ENCODE measurements at regions not wholly inside any gene's neighbourhood (a gene's known extent, or its start where the extent isn't known, plus 50 kb on each side); places are given as distances from the start of the nearest gene placed in this dataset.

DNA sequence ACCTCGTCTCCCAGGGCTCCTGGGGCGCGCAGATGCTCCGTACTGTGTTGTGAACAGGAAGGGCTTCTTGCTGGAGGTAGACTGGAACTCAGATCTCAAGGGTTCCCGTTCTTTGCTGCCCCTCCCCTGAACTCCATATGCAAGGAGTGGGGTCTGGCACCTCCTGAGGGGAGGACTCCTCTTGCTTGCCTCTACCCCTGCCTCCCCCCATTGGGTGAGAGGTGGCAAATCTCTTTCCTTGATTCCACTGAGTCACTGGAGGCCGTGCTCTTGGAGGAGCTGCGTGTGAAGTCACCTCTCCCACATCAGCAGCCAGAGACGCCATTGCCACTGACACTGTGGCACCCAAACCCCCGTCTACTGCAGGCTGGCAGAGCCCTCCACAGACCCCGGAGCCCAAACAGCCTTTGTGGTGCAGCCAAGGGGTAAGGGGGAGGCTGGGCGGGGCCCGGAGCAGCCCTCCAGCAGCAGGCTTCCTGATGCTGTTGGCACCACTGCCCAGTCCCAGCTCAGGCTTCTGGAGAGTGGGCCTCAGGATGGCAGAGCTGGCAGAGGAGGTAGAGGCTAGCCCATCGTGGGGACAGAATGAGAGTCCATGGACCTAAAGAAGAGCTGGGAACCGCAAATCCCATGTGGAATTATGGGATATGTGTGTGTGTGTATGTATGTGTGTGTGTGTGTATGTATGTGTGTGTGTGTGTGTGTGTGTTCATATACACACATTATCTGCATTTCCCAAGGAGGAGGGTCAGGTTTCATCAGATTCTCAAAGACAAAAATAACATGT, 104.9 kb upstream of the RUNX3 start:
- Histone ChIP-seq H3K27ac (no peak overlapping the region), H3K4me3 (no peak overlapping the region), H3K4me1 (replicated peaks; ENCODE audit: insufficient read depth) (no peaks in the 10 kb centered on the region), H3K27me3 (ENCODE audit: insufficient read depth, low read depth) (peaks cover 4% of the 10 kb centered on the region; the same call in 1 of the 2 replicates), H3K4me2 (no peak overlapping the region), H3F3A (ENCODE audit: insufficient read depth, low read depth) (no peaks in the 10 kb centered on the region), H3K9me3 (ENCODE audit: insufficient read depth, low read depth) (no peaks in the 10 kb centered on the region), H3K36me3 (ENCODE audit: low read depth) (no peaks in the 10 kb centered on the region), H2AFZ (no peak overlapping the region), H3K79me2 (ENCODE audit: low read depth) (no peaks in the 10 kb centered on the region), H4K20me1 (ENCODE audit: insufficient read depth) (no peaks in the 10 kb centered on the region), H3K9me2 (ENCODE audit: insufficient read depth) (no peaks in the 10 kb centered on the region)
- ChIA-PET CTCF (no interaction called here), POLR2A (ENCODE audit: unreplicated experiment) (no interaction called here)
- no TSS peak for BruUV-seq (replicated peaks)
- intact Hi-C loops (cut with micrococcal nuclease; ENCODE audit: unreplicated experiment): no loop called here
- no peak for DNase-seq
- no peak for TF ChIP-seq EZH2 (IDR thresholded peaks at IDR 0.05; ENCODE audit: low read depth)
- TF ChIP-seq, protein P1, sequence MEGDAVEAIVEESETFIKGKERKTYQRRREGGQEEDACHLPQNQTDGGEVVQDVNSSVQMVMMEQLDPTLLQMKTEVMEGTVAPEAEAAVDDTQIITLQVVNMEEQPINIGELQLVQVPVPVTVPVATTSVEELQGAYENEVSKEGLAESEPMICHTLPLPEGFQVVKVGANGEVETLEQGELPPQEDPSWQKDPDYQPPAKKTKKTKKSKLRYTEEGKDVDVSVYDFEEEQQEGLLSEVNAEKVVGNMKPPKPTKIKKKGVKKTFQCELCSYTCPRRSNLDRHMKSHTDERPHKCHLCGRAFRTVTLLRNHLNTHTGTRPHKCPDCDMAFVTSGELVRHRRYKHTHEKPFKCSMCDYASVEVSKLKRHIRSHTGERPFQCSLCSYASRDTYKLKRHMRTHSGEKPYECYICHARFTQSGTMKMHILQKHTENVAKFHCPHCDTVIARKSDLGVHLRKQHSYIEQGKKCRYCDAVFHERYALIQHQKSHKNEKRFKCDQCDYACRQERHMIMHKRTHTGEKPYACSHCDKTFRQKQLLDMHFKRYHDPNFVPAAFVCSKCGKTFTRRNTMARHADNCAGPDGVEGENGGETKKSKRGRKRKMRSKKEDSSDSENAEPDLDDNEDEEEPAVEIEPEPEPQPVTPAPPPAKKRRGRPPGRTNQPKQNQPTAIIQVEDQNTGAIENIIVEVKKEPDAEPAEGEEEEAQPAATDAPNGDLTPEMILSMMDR (conservative IDR thresholded peaks at IDR 0.05): no peak

DNA sequence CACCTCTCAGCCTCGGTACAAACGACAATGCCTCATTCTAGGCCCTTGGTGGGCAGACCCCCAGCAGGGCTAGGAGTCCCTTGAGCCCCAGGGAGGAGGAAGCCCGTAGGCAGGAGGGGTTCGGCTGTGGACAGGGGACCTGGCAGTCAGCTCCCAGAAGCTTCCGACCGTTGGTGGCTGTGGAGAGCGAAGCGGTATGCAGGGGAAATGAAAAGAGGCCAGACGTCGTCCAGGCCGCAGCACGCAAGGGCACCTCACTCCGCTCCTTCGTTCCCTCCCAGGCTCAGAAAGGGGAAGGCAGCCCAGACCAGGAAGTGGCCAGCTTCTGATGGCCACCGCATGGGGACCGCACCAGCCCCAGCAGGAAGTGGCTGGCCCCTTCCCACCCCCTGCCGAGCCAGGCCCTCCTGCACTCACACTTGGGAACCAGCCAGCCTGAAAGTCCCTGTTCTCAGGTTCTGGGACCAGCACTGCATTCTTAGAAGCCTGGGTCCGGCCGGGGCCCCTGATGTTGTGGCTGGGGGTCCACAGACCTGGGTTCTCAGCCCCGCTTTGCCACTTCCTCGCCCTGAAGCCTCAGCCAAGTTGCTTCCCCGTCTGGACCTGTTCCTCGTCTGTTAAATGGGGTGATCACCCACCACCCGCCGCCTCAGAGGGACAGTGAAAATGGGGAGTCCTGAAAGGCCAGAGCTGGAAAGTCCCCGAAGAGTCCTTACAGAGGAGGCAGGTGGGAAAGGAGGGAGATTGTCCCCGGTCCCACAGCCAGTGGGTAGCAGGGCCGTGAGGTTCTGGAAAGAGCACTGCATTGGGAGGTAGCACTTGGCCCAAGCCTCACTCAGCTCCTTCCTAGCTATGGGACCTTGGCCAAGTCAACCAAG, 104.0 kb upstream of the RUNX3 start:
- CTCF ChIA-PET: no interaction called here
- no peaks in the 10 kb centered on the region for H3F3A ChIP-seq (ENCODE audit: insufficient read depth, low read depth)
- intact Hi-C loops (cut with micrococcal nuclease; ENCODE audit: unreplicated experiment): no loop called here

DNA sequence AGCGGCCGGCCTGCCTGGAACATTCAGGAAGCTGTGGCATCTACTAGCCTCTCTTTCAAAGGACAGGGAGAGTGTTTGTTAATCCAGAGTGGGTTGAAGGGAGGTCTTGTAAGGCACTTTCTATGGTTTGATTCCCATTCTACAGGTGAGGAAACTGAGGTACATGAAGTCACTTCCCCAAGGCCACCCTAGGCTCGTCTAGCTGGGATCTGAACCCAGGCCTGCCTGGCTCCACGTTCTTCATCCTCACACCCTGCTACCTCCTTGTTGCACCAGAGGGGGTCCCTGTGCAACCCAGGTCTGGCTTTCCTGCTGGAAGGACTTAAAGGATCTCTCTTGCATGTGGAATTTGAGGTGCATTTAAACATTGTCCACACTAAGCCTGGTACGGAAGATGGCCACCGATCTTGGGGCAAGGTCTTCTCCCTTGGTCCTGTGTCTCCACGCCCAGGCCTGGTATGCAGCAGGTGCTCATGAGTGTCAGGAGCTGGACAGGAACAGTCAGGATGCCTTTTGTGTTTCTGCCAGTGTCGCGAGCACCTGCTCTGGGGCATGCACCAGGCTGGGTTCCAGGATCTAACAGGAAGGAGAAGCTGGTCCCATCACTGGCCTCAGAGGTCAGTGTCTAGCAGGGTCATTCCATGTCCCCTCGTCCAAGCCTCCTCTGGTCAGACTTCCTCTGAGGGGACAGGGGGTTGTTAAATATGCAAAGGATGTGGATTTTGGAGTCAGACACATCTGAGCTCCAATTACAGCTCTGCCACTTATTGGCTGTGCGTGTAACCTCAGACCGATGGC, 103.2 kb upstream of the RUNX3 start:
- TF ChIP-seq, protein P1 (conservative IDR thresholded peaks at IDR 0.05): no peak
- no peak for TF ChIP-seq EZH2 (IDR thresholded peaks at IDR 0.05; ENCODE audit: low read depth)
- Histone ChIP-seq H3K79me2 (ENCODE audit: low read depth) (no peaks in the 10 kb centered on the region), H2AFZ (no peak overlapping the region), H3K4me1 (replicated peaks; ENCODE audit: insufficient read depth) (no peaks in the 10 kb centered on the region), H3K27ac (no peak overlapping the region), H4K20me1 (ENCODE audit: insufficient read depth) (no peaks in the 10 kb centered on the region), H3K4me2 (no peak overlapping the region), H3K27me3 (ENCODE audit: insufficient read depth, low read depth) (no peaks in the 10 kb centered on the region), H3K9me3 (ENCODE audit: insufficient read depth, low read depth) (no peaks in the 10 kb centered on the region), H3K36me3 (ENCODE audit: low read depth) (no peaks in the 10 kb centered on the region), H3K4me3 (no peak overlapping the region), H3F3A (ENCODE audit: insufficient read depth, low read depth) (no peaks in the 10 kb centered on the region), H3K9me2 (ENCODE audit: insufficient read depth) (no peaks in the 10 kb centered on the region)
- POLR2A ChIA-PET (ENCODE audit: unreplicated experiment): no interaction called here
- DNase-seq: no peak
- intact Hi-C loops (cut with micrococcal nuclease; ENCODE audit: unreplicated experiment): no loop called here
- CTCF ChIA-PET: no interaction called here
- no TSS peak for BruUV-seq (replicated peaks)

More for the DNA sequence above, 104.0 kb upstream of the RUNX3 start:
- POLR2A ChIA-PET (ENCODE audit: unreplicated experiment): no interaction called here
- TF ChIP-seq EZH2 (IDR thresholded peaks at IDR 0.05; ENCODE audit: low read depth): no peak
- TF ChIP-seq, protein P1 (conservative IDR thresholded peaks at IDR 0.05): no peak
- no peak for DNase-seq
- Histone ChIP-seq H3K27me3 (ENCODE audit: insufficient read depth, low read depth) (no peaks in the 10 kb centered on the region), H4K20me1 (ENCODE audit: insufficient read depth) (no peaks in the 10 kb centered on the region), H3K9me3 (ENCODE audit: insufficient read depth, low read depth) (no peaks in the 10 kb centered on the region), H2AFZ (no peak overlapping the region), H3K4me1 (replicated peaks; ENCODE audit: insufficient read depth) (no peaks in the 10 kb centered on the region), H3K4me2 (no peak overlapping the region), H3K4me3 (no peak overlapping the region), H3K36me3 (ENCODE audit: low read depth) (no peaks in the 10 kb centered on the region), H3K9me2 (ENCODE audit: insufficient read depth) (no peaks in the 10 kb centered on the region), H3K79me2 (ENCODE audit: low read depth) (no peaks in the 10 kb centered on the region), H3K27ac (no peak overlapping the region)
- BruUV-seq (replicated peaks): no TSS peak

All from PC-9 (cell line).